WTC11 (cell line): ENCODE measurements at regions not wholly inside any gene's neighbourhood (a gene's known extent, or its start where the extent isn't known, plus 50 kb on each side); places are given as distances from the start of the nearest gene placed in this dataset.

Experiments used
- ATAC-seq: fragments of 200-7000 bp; cut with Tn5 transposase; 2 replicates; pipeline ENCODE4 v1.10.0; 2021; ENCODE audit warnings: mild to moderate bottlenecking, moderate library complexity
- CTCF ChIA-PET: fragments of 300-600 bp; sonication (Branson Sonifier 250); formaldehyde crosslinking; loops from one replicate; lab custom pipeline; 2021; ENCODE audit warnings: antibody characterized with exemption; lab: Charles Lee
- POLR2A ChIA-PET: fragments of 350-600 bp; sonication (Branson Sonifier 250); formaldehyde crosslinking; loops from one replicate; lab custom pipeline; 2021; ENCODE audit warnings: antibody characterized with exemption; lab: Charles Lee
- DNase-seq: peaks from one replicate; pipeline ENCODE4 v3.0.0; 2021; ENCODE audit warnings: low spot score
- H3K27ac Mint-ChIP-seq: 2 replicates; pipeline ENCODE4 v1.8.0; 2021; ENCODE audit warnings: mixed read lengths
- H3K27me3 Mint-ChIP-seq: 2 replicates; pipeline ENCODE4 v1.8.0; 2021; ENCODE audit warnings: low read depth, mild to moderate bottlenecking, moderate library complexity, mixed read lengths
- H3K36me3 Mint-ChIP-seq: 2 replicates; pipeline ENCODE4 v1.8.0; 2021; ENCODE audit warnings: mixed read lengths
- H3K4me1 Mint-ChIP-seq: 2 replicates; pipeline ENCODE4 v1.8.0; 2022; ENCODE audit warnings: mixed read lengths
- H3K4me3 Mint-ChIP-seq: 2 replicates; pipeline ENCODE4 v1.8.0; 2021; ENCODE audit warnings: mild to moderate bottlenecking, moderate library complexity, mixed read lengths
- H3K9me3 Mint-ChIP-seq: 2 replicates; pipeline ENCODE4 v1.8.0; 2021; ENCODE audit warnings: mixed read lengths
- CBFB ChIP-seq: sonication (generic); formaldehyde crosslinking; IDR thresholded peaks from 2 replicates; pipeline ENCODE4 v1.8.1; 2022; ENCODE audit warnings: mild to moderate bottlenecking, low read depth, missing genetic modification reagents
- CREM ChIP-seq: sonication (generic); formaldehyde crosslinking; IDR thresholded peaks from 2 replicates; pipeline ENCODE4 v1.8.1; 2022; ENCODE audit warnings: mild to moderate bottlenecking, missing genetic modification reagents, moderate library complexity
- ELF4 ChIP-seq: sonication (generic); formaldehyde crosslinking; IDR thresholded peaks from 2 replicates; pipeline ENCODE4 v1.8.1; 2022; ENCODE audit warnings: low read depth, mild to moderate bottlenecking, moderate library complexity, missing genetic modification reagents
- EMX1 ChIP-seq: fragments of 250-450 bp; sonication (Bioruptor Pico); IDR thresholded peaks from 2 replicates; pipeline ENCODE4 v1.8.0; 2021; ENCODE audit warnings: mild to moderate bottlenecking
- FOXJ3 ChIP-seq: sonication (generic); formaldehyde crosslinking; IDR thresholded peaks from 2 replicates; pipeline ENCODE4 v1.9.0; 2021; ENCODE audit warnings: missing genetic modification reagents, mild to moderate bottlenecking, borderline replicate concordance
- IRF2 ChIP-seq: sonication (generic); formaldehyde crosslinking; IDR thresholded peaks from 2 replicates; pipeline ENCODE4 v1.8.0; 2022; ENCODE audit warnings: low read depth, missing genetic modification reagents, borderline replicate concordance
- MXD4 ChIP-seq: fragments of 250-450 bp; sonication (Bioruptor Pico); IDR thresholded peaks from 2 replicates; pipeline ENCODE4 v1.8.0; 2021; ENCODE audit warnings: mild to moderate bottlenecking, moderate library complexity, borderline replicate concordance
- MYBL2 ChIP-seq: sonication (generic); formaldehyde crosslinking; IDR thresholded peaks from 2 replicates; pipeline ENCODE4 v1.8.1; 2023; ENCODE audit warnings: mild to moderate bottlenecking, moderate library complexity, missing genetic modification reagents
- RELA ChIP-seq: sonication (generic); formaldehyde crosslinking; IDR thresholded peaks from 2 replicates; pipeline ENCODE4 v1.8.1; 2022; ENCODE audit warnings: missing genetic modification reagents, mild to moderate bottlenecking, borderline replicate concordance
- RORB ChIP-seq: fragments of 250-450 bp; sonication (Bioruptor Pico); IDR thresholded peaks from 2 replicates; pipeline ENCODE4 v1.9.0; 2021; ENCODE audit warnings: mild to moderate bottlenecking
- TCF7 ChIP-seq: sonication (generic); formaldehyde crosslinking; IDR thresholded peaks from 2 replicates; pipeline ENCODE4 v1.8.0; 2022; ENCODE audit warnings: mild to moderate bottlenecking, low read depth, missing genetic modification reagents, moderate library complexity
- ZBTB21 ChIP-seq: sonication (generic); formaldehyde crosslinking; IDR thresholded peaks from 2 replicates; pipeline ENCODE4 v1.8.1; 2023; ENCODE audit warnings: mild to moderate bottlenecking, missing genetic modification reagents, borderline replicate concordance
- ZNF121 ChIP-seq: sonication (generic); formaldehyde crosslinking; IDR thresholded peaks from 2 replicates; pipeline ENCODE4 v1.8.0; 2023; ENCODE audit warnings: missing genetic modification reagents
- ZNF317 ChIP-seq: sonication (generic); formaldehyde crosslinking; IDR thresholded peaks from 2 replicates; pipeline ENCODE4 v1.8.1; 2023; ENCODE audit warnings: low read depth, mild to moderate bottlenecking, moderate library complexity, missing genetic modification reagents, borderline replicate concordance
- ZNF396 ChIP-seq: fragments of 250-450 bp; sonication (Bioruptor Pico); IDR thresholded peaks from 2 replicates; pipeline ENCODE4 v1.8.0; 2021; ENCODE audit warnings: mild to moderate bottlenecking, moderate library complexity, borderline replicate concordance
- ZNF671 ChIP-seq: fragments of 250-450 bp; sonication (Bioruptor Pico); IDR thresholded peaks from 2 replicates; pipeline ENCODE4 v1.8.0; 2021; ENCODE audit warnings: mild to moderate bottlenecking
- TF ChIP-seq, protein P1 (sequence below): fragments of 250-450 bp; sonication (Bioruptor Pico); IDR thresholded peaks from 2 replicates; pipeline ENCODE4 v1.8.0; 2021; ENCODE audit warnings: mild to moderate bottlenecking
- TF ChIP-seq, protein P2 (sequence below): sonication (generic); formaldehyde crosslinking; IDR thresholded peaks from 2 replicates; pipeline ENCODE4 v1.8.0; 2023; ENCODE audit warnings: mild to moderate bottlenecking, missing genetic modification reagents
- TF ChIP-seq, protein P3 (sequence below): sonication (generic); formaldehyde crosslinking; IDR thresholded peaks from 2 replicates; pipeline ENCODE4 v1.8.1; 2023; ENCODE audit warnings: mild to moderate bottlenecking, missing genetic modification reagents
- TF ChIP-seq, protein P4 (sequence below): sonication (generic); formaldehyde crosslinking; IDR thresholded peaks from 2 replicates; pipeline ENCODE4 v1.8.1; 2022; ENCODE audit warnings: missing genetic modification reagents, borderline replicate concordance
- TF ChIP-seq, protein P5 (sequence below): sonication (generic); formaldehyde crosslinking; IDR thresholded peaks from 2 replicates; pipeline ENCODE4 v1.8.0; 2022; ENCODE audit warnings: missing genetic modification reagents

DNA sequence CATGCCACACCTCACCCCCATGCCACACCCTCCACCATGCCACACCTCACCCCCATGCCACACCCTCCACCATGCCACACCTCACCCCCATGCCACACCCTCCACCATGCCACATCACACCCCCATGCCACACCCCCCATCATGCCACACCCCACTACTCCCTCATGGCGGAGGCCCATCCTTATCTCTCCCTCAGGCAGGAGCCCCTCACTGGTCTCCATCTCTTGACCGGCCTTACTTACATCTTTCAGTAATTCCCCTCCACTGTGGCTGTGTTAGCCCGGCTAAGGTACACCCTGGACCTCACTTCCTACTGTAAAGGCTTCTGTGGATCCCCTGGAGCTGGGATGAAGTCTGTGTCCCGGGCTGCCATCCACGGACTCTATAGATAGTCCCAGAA is 102.0 kb downstream of the OLFM1 start (continued):
- TF ChIP-seq, protein P1, sequence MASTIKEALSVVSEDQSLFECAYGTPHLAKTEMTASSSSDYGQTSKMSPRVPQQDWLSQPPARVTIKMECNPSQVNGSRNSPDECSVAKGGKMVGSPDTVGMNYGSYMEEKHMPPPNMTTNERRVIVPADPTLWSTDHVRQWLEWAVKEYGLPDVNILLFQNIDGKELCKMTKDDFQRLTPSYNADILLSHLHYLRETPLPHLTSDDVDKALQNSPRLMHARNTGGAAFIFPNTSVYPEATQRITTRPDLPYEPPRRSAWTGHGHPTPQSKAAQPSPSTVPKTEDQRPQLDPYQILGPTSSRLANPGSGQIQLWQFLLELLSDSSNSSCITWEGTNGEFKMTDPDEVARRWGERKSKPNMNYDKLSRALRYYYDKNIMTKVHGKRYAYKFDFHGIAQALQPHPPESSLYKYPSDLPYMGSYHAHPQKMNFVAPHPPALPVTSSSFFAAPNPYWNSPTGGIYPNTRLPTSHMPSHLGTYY (CRISPR knock-in tag), result no peak
- no peak for TF ChIP-seq MXD4 (CRISPR knock-in tag)

DNA sequence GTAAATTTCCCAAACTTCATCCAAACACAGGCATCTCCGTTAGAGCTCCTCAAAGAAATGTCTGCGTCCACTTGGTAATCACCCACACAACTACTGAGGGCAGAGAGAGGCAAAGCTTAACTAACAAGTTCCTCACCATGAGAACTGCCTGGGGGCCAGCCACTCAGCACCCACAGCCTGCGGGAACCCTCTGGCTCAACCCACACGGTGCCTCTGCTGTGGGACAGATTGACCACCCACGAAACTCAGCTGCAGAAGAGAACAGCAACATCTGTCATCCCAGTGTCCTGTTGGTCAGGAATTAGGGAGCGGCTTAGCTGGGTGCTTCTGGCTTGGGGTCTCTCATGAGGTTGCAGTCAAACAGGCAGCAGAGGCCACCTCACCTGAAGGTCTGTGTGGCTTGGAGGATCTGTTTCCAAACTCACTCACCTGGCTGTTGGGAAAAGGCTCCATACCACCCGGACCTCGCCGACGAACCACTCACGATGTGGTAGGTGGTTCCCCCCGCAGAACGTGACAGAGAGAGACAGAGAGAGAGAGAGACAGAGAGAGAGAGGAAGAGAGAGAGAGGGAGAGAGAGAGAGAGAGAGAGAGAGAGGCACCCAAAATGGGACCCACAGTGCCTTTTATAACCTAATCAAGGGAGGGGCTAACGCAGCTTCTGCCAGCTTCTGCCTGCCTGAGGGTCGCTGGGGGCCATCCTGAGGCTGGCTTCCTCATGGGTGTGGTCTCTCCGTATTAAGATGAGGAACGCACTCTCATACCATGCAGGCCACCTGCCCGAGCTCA is 103.5 kb downstream of the OLFM1 start:
- ChIA-PET CTCF (no interaction called here), POLR2A (no interaction called here)
- TF ChIP-seq, protein P2, sequence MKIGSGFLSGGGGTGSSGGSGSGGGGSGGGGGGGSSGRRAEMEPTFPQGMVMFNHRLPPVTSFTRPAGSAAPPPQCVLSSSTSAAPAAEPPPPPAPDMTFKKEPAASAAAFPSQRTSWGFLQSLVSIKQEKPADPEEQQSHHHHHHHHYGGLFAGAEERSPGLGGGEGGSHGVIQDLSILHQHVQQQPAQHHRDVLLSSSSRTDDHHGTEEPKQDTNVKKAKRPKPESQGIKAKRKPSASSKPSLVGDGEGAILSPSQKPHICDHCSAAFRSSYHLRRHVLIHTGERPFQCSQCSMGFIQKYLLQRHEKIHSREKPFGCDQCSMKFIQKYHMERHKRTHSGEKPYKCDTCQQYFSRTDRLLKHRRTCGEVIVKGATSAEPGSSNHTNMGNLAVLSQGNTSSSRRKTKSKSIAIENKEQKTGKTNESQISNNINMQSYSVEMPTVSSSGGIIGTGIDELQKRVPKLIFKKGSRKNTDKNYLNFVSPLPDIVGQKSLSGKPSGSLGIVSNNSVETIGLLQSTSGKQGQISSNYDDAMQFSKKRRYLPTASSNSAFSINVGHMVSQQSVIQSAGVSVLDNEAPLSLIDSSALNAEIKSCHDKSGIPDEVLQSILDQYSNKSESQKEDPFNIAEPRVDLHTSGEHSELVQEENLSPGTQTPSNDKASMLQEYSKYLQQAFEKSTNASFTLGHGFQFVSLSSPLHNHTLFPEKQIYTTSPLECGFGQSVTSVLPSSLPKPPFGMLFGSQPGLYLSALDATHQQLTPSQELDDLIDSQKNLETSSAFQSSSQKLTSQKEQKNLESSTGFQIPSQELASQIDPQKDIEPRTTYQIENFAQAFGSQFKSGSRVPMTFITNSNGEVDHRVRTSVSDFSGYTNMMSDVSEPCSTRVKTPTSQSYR (CRISPR knock-in tag), result no peak
- TF ChIP-seq MXD4 (CRISPR knock-in tag) (no peak), MYBL2 (CRISPR knock-in tag) (no peak), ZNF121 (CRISPR knock-in tag) (no peak), ZNF396 (no peak), RORB (no peak), IRF2 (CRISPR knock-in tag) (no peak), ZNF317 (CRISPR knock-in tag) (no peak), EMX1 (CRISPR knock-in tag) (no peak), ZNF671 (CRISPR knock-in tag) (no peak), RELA (CRISPR knock-in tag) (no peak), FOXJ3 (CRISPR knock-in tag) (no peak), CBFB (CRISPR knock-in tag) (no peak), CREM (CRISPR knock-in tag) (no peak)
- TF ChIP-seq, protein P3, sequence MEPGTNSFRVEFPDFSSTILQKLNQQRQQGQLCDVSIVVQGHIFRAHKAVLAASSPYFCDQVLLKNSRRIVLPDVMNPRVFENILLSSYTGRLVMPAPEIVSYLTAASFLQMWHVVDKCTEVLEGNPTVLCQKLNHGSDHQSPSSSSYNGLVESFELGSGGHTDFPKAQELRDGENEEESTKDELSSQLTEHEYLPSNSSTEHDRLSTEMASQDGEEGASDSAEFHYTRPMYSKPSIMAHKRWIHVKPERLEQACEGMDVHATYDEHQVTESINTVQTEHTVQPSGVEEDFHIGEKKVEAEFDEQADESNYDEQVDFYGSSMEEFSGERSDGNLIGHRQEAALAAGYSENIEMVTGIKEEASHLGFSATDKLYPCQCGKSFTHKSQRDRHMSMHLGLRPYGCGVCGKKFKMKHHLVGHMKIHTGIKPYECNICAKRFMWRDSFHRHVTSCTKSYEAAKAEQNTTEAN (CRISPR knock-in tag), result no peak
- TF ChIP-seq, protein P4, sequence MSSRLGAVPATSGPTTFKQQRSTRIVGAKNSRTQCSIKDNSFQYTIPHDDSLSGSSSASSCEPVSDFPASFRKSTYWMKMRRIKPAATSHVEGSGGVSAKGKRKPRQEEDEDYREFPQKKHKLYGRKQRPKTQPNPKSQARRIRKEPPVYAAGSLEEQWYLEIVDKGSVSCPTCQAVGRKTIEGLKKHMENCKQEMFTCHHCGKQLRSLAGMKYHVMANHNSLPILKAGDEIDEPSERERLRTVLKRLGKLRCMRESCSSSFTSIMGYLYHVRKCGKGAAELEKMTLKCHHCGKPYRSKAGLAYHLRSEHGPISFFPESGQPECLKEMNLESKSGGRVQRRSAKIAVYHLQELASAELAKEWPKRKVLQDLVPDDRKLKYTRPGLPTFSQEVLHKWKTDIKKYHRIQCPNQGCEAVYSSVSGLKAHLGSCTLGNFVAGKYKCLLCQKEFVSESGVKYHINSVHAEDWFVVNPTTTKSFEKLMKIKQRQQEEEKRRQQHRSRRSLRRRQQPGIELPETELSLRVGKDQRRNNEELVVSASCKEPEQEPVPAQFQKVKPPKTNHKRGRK (CRISPR knock-in tag), result no peak
- DNase-seq, result no peak
- ATAC-seq, result no peak
- Mint-ChIP-seq H3K27ac (no peak overlapping the region), H3K4me1 (peaks cover 4% of the 10 kb centered on the region; the same call in 1 of the 2 replicates), H3K4me3 (no peak overlapping the region), H3K36me3 (no peaks in the 10 kb centered on the region), H3K9me3 (no peaks in the 10 kb centered on the region), H3K27me3 (no peaks in the 10 kb centered on the region)

DNA sequence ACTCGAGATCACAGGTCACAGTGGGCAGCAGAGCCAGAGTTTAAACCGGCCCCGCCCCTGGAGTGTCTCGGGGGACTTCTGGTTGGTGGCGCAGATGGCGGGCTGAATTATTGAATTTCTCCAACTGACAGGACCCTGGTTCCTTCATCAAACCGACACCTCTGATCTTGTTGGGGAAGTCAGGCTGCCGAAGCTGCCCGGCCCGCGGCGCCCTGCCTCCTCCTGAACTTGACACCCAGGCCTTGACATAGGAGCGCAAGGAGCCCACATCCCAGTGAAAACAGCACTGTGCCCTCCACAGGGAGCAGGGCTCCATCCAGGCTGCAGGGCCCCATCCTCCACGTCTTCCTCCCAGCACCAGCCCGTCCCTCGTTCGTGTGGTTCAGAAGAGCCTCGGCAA is 105.2 kb downstream of the OLFM1 start:
- Mint-ChIP-seq H3K4me3 (no peak overlapping the region), H3K27me3 (peaks cover 3% of the 10 kb centered on the region; the same call in 1 of the 2 replicates), H3K27ac (no peak overlapping the region), H3K36me3 (no peaks in the 10 kb centered on the region), H3K9me3 (no peaks in the 10 kb centered on the region), H3K4me1 (peaks cover 13% of the 10 kb centered on the region)
- DNase-seq, result no peak
- POLR2A ChIA-PET, result no interaction called here
- ATAC-seq, result no peak
- CTCF ChIA-PET, result no interaction called here
- TF ChIP-seq, protein P3 (CRISPR knock-in tag), result no peak
- TF ChIP-seq ZBTB21 (CRISPR knock-in tag) (no peak), ELF4 (CRISPR knock-in tag) (no peak), TCF7 (CRISPR knock-in tag) (no peak)
- TF ChIP-seq, protein P5, sequence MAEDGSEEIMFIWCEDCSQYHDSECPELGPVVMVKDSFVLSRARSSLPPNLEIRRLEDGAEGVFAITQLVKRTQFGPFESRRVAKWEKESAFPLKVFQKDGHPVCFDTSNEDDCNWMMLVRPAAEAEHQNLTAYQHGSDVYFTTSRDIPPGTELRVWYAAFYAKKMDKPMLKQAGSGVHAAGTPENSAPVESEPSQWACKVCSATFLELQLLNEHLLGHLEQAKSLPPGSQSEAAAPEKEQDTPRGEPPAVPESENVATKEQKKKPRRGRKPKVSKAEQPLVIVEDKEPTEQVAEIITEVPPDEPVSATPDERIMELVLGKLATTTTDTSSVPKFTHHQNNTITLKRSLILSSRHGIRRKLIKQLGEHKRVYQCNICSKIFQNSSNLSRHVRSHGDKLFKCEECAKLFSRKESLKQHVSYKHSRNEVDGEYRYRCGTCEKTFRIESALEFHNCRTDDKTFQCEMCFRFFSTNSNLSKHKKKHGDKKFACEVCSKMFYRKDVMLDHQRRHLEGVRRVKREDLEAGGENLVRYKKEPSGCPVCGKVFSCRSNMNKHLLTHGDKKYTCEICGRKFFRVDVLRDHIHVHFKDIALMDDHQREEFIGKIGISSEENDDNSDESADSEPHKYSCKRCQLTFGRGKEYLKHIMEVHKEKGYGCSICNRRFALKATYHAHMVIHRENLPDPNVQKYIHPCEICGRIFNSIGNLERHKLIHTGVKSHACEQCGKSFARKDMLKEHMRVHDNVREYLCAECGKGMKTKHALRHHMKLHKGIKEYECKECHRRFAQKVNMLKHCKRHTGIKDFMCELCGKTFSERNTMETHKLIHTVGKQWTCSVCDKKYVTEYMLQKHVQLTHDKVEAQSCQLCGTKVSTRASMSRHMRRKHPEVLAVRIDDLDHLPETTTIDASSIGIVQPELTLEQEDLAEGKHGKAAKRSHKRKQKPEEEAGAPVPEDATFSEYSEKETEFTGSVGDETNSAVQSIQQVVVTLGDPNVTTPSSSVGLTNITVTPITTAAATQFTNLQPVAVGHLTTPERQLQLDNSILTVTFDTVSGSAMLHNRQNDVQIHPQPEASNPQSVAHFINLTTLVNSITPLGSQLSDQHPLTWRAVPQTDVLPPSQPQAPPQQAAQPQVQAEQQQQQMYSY (CRISPR knock-in tag), result no peak
